ENCODE measurements at regions not wholly inside any gene's neighbourhood (a gene's known extent, or its start where the extent isn't known, plus 50 kb on each side); places are given as distances from the start of the nearest gene placed in this dataset.
A peak's percentile ranks its signal among the peaks of the same experiment; 100 is the strongest.
"Not testable (repeated sequence)": the region's sequence is repeated elsewhere in the genome, so short reads cannot be mapped to it uniquely, and the experiment has no call there.

DNA sequence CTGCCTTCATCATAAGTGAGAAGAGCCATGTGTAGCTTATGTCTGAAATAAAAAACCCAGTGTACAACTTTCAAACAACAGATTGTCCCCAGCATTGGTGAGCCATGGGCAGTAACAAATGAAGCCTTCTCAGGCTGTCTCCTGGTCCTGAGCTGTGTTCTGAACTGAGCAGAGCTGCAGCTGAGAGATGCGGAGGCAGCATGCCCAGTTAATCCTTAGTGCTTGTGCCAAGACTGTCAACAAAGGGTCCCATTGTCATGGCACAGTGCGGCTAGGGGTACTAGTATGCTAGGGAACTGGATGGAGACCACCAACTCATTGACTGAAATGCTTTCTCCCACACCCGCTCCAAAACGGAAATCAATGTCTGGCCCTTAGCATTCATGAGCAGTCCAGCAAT, 154.3 kb downstream of the RMST start:
- no peak for DNase-seq (ENCODE audit: low read depth in 3 of 3, low spot score in 2 of 3)

GRCh38 chr12:97628962-97629361, 166.4 kb downstream of the RMST start:
- DNase-seq (ENCODE audit: low read depth in 3 of 3, low spot score in 2 of 3) = no peak

GRCh38 chr12:97629382-97629781, 166.8 kb downstream of the RMST start:
- no peak for DNase-seq (ENCODE audit: low read depth in 3 of 3, low spot score in 2 of 3)

DNA sequence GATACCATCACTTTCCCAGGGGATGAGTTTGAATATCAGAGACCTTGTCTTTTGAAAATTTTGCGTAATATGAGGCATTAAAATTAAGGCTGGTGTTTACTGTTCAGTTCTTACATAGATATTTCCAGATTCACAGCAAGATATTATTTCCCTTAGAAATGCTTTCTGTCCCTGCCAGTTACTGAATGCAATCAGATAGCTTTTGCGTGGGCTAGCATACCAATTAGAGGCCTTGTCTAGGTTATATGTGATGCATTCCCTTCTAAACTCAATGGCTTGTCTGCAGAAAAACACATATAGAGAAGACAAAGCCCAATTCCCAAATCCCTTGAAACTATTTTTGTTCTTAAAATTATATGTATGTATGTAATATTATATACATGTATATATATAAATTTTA, 167.8 kb downstream of the RMST start:
- DNase-seq (ENCODE audit: low read depth in 3 of 3, low spot score in 2 of 3) = no peak

- no peak for DNase-seq (ENCODE audit: low read depth in 3 of 3, low spot score in 2 of 3)
Measured at GRCh38 chr12:97630875-97631274, 168.3 kb downstream of the RMST start.

GRCh38 chr12:97637770-97638169, 175.2 kb downstream of the RMST start:
- no peak for DNase-seq (ENCODE audit: low read depth in 3 of 3, low spot score in 2 of 3)

- DNase-seq (ENCODE audit: low read depth in 3 of 3, low spot score in 2 of 3) = no peak
Measured at GRCh38 chr12:97638739-97639138, 176.1 kb downstream of the RMST start.

GRCh38 chr12:97639702-97640101, 177.1 kb downstream of the RMST start:
- DNase-seq (ENCODE audit: low read depth in 3 of 3, low spot score in 2 of 3) = no peak

DNA sequence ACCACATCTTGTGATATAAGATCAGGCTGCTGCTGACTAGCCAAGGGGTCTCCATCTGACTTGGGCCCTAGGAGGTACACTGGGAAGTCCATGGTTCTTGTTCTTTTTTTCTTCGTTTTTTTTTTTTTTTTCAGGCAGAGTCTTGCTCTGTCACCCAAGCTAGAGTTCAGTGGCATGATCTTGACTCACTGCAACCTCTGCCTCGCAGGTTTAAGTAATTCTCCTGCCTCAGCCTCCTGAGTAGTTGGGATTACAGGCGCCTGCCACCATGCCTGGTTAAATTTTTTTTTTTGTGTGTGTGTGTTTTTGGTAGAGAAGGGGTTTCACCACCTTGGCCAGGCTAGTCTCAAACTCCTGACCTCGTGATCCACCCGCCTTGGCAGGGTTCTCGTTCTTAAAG, 178.2 kb downstream of the RMST start:
- no peak for DNase-seq (ENCODE audit: low read depth in 3 of 3, low spot score in 2 of 3)

- DNase-seq (ENCODE audit: low read depth in 3 of 3, low spot score in 2 of 3) = no peak
Measured at GRCh38 chr12:97642911-97643310, 180.3 kb downstream of the RMST start.

DNA sequence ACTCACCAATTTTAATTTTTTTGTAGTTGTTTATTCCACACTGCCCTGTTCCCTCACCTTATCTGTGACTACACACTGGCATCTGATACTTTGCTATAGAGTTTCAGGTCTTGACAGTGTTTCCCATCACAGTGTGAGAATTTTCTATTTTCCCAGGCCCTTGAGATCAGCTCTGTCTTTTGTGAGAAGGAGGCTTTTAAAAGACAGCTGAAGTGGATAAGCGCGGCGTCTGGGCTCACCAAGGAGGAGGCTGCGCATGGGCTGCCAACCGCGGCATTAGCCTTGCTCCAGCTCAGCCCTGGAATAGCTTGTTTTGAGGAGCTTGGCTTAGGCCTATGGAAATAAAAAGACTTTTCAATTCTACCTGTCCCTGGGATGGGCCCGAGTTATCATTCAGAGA, 181.3 kb downstream of the RMST start:
- peak in 2 of 3 donors; percentile 26 to 27 for DNase-seq (ENCODE audit: low read depth in 3 of 3, low spot score in 2 of 3)

DNA sequence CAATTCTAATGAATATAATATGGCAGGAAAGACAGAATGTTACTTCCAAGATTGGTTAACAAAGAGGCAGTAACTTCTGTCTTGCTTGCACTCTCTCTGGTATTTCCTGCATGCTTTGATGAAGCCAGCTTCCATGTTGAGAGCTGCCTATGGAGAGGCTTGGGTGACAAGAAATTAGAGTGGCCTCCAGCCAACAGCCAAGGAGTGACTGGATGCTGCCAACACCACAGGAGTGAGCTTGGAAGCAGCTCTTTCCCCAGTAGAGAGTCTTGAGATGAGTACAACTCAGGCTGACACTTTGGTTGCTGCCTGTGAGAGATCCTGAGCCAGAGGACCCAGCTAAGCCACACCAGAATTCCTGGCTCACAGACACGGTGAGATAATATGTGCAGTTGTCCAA, 183.1 kb downstream of the RMST start:
- no peak for DNase-seq (ENCODE audit: low read depth in 3 of 3, low spot score in 2 of 3)

GRCh38 chr12:97647142-97647541, 184.5 kb downstream of the RMST start:
- no peak for DNase-seq (ENCODE audit: low read depth in 3 of 3, low spot score in 2 of 3)

DNA sequence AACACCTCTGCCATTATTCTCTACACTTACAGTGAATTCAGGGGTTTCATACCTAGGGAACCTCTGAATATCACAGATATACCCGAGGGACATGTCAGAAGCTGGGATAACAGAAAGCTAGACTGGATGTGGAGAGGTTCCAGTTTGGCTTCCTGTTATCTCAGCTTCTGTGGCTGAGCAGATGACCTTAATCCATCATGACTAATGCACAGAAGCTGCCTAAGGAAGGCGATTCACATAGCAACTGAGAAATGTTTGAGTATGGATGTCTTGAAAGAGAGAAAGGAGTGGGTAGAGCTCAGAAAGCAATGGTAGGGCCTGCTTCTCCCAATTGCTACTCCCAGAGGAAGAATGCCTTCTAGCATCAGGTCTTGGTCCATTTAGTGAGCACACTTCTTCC, 187.6 kb downstream of the RMST start:
- DNase-seq (ENCODE audit: low read depth in 3 of 3, low spot score in 2 of 3) = no peak

- DNase-seq (ENCODE audit: low read depth in 3 of 3, low spot score in 2 of 3) = not testable (repeated sequence)
Measured at GRCh38 chr12:97656548-97656947, 193.9 kb downstream of the RMST start.

- DNase-seq (ENCODE audit: low read depth in 3 of 3, low spot score in 2 of 3) = no peak
Measured at GRCh38 chr12:97659117-97659880, 196.7 kb downstream of the RMST start.

GRCh38 chr12:97666263-97666662, 203.7 kb downstream of the RMST start:
- DNase-seq (ENCODE audit: low read depth in 3 of 3, low spot score in 2 of 3) = no peak

GRCh38 chr12:97672870-97673269, 210.3 kb downstream of the RMST start:
- no peak for DNase-seq (ENCODE audit: low read depth in 3 of 3, low spot score in 2 of 3)

- no peak for DNase-seq (ENCODE audit: low read depth in 3 of 3, low spot score in 2 of 3)
Measured at GRCh38 chr12:97680751-97681150, 218.1 kb downstream of the RMST start.

DNA sequence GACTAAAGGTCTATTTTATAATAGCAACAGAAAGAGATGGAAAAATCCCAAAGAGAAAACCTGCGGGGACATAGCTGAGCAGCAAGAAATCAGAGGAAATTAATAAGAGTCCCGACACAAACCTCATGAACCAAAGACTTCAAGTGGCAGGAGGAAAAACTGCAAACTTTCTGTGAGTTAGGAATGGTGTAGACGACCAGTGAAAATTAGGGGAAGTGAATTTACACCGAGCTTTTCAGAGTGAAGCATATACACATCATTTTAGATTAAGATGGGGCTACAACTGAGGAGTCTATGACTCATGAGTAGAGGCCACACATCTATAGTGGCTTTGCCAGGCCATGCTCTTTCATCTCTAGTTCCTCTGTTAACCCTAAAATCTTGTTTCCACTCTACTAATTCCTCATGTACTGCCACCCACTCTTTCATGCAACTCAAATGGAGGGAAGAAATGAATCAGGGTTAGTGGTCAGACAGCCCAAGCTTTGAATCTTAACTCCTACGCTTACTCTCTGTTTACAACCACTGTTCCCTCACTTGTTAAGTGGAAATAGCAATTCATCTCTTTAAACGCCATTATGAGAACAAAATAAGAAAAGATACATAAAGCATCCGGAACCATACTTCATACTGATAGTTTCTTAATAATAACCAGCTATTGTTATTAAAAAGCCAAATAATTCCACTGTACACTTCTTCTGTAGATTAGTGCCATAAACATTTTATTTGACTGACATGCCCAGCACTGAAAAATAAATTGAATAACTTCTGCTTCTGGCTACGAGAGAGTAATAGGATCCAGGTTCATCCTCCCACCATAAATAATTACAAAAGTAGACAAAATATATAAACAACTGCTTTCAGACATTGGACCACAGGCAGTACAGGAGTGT, 219.3 kb downstream of the RMST start:
- DNase-seq (ENCODE audit: low read depth in 3 of 3, low spot score in 2 of 3) = no peak

DNA sequence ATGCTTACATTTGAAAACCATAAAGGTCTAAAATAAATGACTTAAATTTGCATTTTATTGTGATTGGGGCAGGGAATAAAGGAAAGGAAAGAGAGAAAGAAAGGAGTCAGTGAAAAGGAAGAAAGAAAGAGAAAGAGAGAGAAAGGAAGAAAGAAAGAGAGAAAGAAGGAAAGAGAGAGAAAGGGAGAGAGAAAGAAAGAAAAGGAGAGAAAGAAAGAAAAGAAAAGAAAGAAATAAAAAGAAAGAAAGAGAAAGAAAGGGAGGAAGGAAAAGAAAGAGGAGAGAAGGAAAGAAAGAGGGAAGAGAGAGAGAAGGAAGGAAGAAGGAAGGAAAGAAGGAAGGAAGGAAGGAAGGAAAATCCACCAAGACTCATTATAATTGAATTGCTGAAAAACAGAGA, 222.8 kb downstream of the RMST start:
- no peak for DNase-seq (ENCODE audit: low read depth in 3 of 3, low spot score in 2 of 3)

DNA sequence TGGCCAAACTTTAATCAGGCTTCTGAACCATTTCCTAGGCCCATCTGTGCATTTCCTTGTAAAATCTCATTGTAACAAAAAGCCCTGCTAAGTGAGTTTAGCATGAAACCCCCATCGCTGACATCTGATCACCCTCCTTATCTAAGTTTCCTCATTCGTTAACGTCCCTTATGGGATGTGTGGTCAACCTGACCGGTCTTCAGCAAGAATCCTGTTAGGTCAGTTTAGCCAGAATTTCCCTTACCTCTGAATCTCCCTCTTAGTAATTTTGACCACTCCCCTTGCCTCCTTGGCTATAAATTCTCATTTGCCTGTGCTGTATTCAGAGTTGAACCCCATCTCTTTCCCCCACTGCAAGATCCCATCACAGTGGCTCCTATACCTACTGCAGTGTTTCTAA, 239.3 kb downstream of the RMST start:
- DNase-seq (ENCODE audit: low read depth in 3 of 3, low spot score in 2 of 3) = no peak

Measured in right renal cortex interstitium (tissue), 3 donors.